LNCaP clone FGC (cell line): ENCODE measurements at regions not wholly inside any gene's neighbourhood (a gene's known extent, or its start where the extent isn't known, plus 50 kb on each side); places are given as distances from the start of the nearest gene placed in this dataset.
A peak's percentile ranks its signal among the peaks of the same experiment; 100 is the strongest.
"Not testable (repeated sequence)": the region's sequence is repeated elsewhere in the genome, so short reads cannot be mapped to it uniquely, and the experiment has no call there.

Source experiments
- DNase-seq: peaks from one replicate; pipeline ENCODE4 v3.0.0-alpha.2; 2011; ENCODE audit warnings: low read depth
- H3K4me3 ChIP-seq: 2 replicates; pipeline ENCODE4 v1.5.1; 2011; ENCODE audit warnings: mild to moderate bottlenecking, low read depth, low read length, control low read depth
- CTCF ChIP-seq: IDR thresholded peaks from 2 replicates; pipeline ENCODE4 v1.5.1; 2012; ENCODE audit warnings: mild to moderate bottlenecking; ENCODE audit not compliant: control insufficient read depth, insufficient read depth; ENCODE audit errors: extremely low read depth

- no peak for TF ChIP-seq CTCF
- no peak for DNase-seq
These were observed 361.6 kb downstream of the FAM72C start for GRCh38 chr1:143610196-143610595.

GRCh38 chr1:143604887-143605286, 366.9 kb downstream of the FAM72C start:
- no peak for TF ChIP-seq CTCF
- no peak overlapping the region for H3K4me3 ChIP-seq
- DNase-seq: no peak

More at GRCh38 chr1:143610196-143610595, 361.6 kb downstream of the FAM72C start:
- no peak overlapping the region for H3K4me3 ChIP-seq

GRCh38 chr1:143584508-143584907, 387.3 kb downstream of the FAM72C start:
- TF ChIP-seq CTCF: no peak
- no peak overlapping the region for H3K4me3 ChIP-seq
- DNase-seq: no peak

GRCh38 chr1:143574891-143575520, 396.8 kb downstream of the FAM72C start:
- no peak for TF ChIP-seq CTCF
- H3K4me3 ChIP-seq: no peak overlapping the region
- no peak for DNase-seq

GRCh38 chr1:143572661-143573060, 399.1 kb downstream of the FAM72C start:
- not testable (repeated sequence) for H3K4me3 ChIP-seq, DNase-seq

GRCh38 chr1:143563761-143564160, 408.0 kb downstream of the FAM72C start:
- not testable (repeated sequence) for DNase-seq

GRCh38 chr1:143553627-143554026, 418.2 kb downstream of the FAM72C start:
- no peak for DNase-seq
- H3K4me3 ChIP-seq: no peak overlapping the region
- TF ChIP-seq CTCF: no peak

More at GRCh38 chr1:143563761-143564160, 408.0 kb downstream of the FAM72C start:
- not testable (repeated sequence) for H3K4me3 ChIP-seq

GRCh38 chr1:143504703-143505102, 467.1 kb downstream of the FAM72C start:
- H3K4me3 ChIP-seq, DNase-seq: not testable (repeated sequence)

- H3K4me3 ChIP-seq, DNase-seq: not testable (repeated sequence)
These were observed 467.7 kb downstream of the FAM72C start for GRCh38 chr1:143504080-143504479.

GRCh38 chr1:143503048-143503447, 468.7 kb downstream of the FAM72C start:
- not testable (repeated sequence) for DNase-seq, H3K4me3 ChIP-seq

GRCh38 chr1:143502038-143502437, 469.7 kb downstream of the FAM72C start:
- not testable (repeated sequence) for H3K4me3 ChIP-seq, DNase-seq

GRCh38 chr1:143498059-143498749, 473.6 kb downstream of the FAM72C start:
- H3K4me3 ChIP-seq: peak overlapping the region; percentile 38

More at GRCh38 chr1:143498059-143498749, 473.6 kb downstream of the FAM72C start:
- not testable (repeated sequence) for DNase-seq
